GM18517 (cell line): ENCODE measurements at regions not wholly inside any gene's neighbourhood (a gene's known extent, or its start where the extent isn't known, plus 50 kb on each side); places are given as distances from the start of the nearest gene placed in this dataset.
"Not testable (repeated sequence)": the region's sequence is repeated elsewhere in the genome, so short reads cannot be mapped to it uniquely, and the experiment has no call there.

Source experiments
- ATAC-seq: cut with Tn5 transposase; IDR thresholded peaks from one replicate; pipeline ENCODE4 v1.9.1; 2021; ENCODE audit warnings: mild to moderate bottlenecking, moderate library complexity; ENCODE audit not compliant: unreplicated experiment

DNA sequence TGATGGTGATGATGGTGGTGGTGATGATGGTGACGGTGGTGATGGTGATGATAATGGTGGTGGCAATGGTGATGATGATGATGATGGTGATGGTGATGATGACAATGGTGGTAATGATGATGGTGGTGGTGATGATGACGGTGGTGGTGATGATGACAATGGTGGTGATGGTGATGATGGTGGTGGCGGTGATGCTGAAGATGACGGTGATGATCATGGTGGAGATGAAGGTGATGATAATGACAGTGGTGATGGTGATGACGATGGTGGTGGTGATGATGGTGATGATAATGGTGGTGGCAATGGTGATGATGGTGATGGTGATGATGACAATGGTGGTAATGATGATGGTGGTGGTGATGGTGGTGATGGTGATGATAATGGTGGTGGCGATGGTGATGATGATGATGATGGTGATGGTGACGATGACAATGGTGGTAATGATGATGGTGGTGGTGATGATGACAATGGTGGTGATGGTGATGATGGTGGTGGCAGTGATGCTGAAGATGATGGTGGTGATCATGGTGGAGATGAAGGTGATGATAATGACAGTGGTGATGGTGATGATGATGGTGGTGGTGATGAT lies 283.0 kb downstream of the FOXL1 start:
- not testable (repeated sequence) for ATAC-seq

DNA sequence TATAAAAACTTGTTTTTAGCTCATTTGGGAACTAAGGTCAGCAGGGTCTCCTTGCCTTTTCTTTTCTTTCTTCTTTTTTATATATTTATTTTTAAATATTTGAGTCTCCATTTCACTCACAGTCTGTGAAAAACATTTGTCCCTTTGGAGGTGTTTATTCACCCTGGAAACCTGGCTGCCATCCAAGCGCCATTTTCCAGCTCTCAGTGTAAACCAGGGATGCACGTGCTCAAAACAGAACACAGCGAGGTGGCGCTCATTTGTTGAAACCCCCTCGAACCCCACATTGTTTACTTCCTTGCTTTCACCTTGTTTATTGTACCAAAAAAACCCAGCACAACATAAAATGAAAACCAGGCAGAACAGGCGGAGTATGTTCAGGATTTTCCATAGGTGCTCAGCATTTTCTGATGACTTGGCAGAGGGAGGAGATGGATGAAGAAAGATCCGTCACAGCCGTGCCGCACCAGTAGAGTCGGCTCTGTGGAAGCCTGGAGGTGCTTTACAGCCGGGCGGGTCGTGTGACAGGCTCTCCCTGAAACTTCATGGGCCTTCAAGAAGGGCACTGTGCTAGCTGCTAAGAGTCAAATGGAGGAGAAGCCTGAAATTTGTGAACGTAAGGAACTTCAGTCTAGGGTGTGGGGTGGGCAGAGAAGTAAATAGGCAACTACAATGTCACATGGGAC lies 284.4 kb downstream of the FOXL1 start:
- ATAC-seq = no peak

DNA sequence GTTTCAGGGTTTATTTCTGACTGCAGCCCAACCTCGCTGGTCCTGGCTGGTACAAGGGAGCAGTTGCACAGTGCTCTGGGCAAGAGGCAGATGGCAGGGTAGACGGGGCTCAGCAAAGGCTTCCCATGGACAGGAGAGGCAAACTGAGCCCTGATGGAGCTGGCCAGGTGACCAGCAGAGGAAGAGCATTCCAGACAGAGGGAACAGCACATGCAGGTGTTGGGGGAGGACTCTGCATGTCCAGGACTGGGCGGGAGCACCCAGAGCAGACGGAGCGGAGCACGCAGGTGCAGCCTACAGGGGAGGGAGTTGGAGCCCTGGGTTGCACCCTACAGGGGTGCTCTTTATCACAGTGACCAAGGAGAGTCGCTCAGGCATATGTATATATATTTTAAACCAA lies 285.3 kb downstream of the FOXL1 start:
- no peak for ATAC-seq

DNA sequence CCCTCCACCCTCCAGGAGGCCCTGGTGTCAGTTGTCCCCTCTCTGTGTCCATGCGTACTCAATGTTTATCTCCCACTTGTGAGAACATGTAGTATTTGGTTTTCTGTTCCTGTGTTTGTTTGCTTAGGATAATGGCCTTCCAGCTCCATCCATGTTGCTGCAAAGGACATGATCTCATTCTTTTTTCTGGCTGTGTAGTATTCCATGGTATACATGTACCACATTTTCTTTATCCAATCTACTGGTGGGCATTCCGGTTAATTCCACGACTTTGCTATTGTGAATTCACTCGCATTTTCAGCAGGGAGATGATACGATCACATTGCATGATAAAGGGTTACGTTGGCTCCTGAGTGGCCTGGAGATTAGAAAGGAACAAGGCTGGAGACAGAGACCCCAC lies 286.2 kb downstream of the FOXL1 start:
- no peak for ATAC-seq

DNA sequence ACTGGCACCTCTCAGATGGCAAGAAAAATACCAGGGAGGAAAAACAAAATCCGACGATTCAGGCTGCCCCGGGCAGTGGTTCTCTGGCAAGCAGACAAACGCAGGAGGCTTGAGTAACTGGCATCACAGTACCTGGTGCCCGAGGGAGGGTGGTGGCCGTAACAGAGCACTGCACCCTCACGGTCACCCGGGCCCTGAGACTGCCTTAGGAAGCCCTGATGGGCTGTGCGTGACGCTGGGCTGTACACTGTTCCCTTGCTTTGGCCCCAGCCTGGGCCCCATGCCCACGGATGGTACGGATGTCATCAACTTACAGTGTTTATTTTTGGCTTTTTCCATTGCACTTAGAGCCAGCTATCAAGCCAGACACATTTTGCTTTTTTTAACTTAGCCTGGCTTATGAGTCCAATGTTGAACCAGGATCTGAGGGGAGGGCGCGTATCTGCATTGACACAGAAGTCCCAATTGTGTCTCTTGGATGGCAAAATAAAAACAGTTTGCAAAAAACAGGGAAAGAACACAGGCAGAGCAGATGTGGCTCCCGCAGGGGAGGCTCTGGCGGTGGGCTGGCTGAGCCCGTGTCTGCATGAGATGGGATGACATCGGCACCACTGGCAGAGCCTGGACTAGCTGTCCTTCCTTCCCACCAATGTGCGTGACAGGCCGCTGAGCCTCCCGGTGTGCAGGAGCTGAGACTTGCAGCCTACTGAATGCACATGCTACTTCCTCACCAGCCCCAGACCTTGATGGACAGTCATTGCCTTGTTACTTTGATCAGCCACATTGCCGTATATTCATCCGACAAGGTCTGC lies 287.7 kb downstream of the FOXL1 start:
- ATAC-seq = no peak

DNA sequence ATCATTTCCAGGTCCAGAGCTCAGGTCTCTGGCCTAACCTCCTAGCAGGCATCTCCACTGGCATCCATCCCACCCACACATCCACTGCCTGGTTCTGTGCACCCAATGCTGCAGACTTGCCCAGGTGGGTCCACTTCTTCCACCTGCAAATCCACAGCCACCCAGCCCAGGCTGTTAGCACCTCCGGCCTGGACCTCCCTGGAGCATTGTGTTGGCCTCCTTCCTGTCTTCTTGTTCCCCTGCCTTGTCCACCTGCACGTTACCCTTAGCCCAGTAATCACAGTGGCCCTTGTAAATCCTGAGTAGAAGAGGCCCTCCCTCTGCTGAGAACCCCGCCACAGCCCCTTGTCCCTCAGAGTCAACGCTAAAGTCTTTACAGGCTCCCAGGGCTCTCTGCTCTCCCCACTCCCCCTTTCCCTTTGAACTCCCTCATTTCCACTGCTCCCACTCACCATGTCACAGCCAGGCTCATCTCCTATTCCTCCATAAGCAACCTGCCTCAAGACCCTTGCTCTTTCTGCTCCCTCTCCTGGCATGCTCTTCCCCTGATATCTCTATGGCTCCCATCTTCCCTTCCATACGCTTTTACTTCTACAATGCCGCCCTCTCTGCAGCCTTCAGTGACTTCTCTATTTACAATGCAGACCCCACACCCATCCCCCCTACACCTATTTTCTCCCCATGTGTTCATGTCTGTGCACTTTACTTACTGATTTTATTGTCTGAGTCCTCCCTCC lies 288.8 kb downstream of the FOXL1 start:
- no peak for ATAC-seq

DNA sequence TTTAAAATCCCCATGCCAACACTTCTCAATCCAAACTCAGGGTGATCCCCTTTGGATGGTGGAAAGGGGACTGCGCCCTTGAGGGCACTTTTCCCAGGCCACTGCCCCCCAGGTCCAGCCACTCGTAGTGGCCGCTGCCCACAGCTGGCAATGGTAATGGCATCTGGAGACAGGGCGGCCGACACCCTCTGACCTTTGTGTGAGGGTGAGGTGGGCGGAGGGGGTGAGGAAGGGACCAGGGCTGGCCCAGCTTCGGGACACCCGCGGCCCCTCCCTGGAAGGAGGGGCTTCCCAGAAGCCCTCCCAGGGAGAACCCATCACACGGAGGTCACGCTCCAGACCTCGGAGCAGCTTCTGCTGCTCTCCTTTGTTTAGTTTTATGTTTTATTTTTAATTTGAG lies 289.7 kb downstream of the FOXL1 start:
- no peak for ATAC-seq

DNA sequence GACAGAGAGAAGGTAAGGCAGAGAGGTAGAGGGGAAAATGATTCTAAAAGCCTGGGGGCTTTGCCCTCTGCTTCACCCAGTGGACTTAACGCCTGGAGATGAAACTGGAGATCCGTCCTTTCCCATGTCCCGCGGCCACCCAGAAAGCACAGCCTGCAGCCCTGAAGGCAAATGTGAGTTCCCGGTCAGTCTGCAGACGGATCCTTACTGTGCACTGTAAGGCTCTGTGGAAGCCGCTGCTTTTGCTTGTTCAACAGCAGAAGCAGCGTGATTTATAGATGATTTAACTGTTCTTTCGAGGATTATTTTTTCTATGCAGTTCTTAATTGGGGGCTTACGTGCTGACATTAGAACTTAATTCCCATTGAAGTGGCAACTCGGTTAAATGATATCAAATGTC lies 290.4 kb downstream of the FOXL1 start:
- ATAC-seq = no peak

DNA sequence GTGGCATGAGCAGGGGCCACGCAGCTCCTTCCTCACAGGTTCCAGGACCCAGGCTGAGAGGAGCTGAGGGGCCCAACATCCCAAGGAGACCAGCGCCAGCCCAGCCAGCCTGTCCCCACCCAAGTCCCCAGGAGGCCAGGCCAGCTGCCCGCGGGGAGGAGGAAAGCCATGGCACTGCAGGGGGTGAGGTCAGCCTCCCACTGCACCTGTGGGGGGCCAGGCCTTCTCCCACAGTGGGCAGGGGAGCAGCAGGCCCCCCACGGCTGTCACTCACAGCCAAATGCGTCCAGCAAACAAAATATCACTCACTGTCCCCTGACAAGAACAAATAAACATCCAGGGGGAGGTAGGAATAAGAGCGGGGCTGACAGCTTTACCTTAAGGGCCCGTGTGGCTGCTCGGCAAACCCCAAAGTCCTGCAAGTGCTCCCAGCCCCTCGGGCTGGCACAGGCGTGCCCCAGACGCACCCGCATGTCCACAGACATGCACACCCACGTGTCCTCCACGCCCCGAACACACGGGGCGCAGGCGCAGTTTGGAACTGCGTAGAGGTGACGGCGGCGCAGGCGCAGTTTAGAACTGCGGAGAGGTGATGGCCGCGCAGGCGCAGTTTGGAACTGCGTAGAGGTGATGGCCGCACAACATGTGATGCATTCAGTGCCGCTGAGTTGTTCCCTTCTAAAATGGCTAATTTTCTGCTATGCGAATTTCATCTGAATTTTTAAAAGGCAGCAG lies 291.1 kb downstream of the FOXL1 start:
- ATAC-seq = no peak

DNA sequence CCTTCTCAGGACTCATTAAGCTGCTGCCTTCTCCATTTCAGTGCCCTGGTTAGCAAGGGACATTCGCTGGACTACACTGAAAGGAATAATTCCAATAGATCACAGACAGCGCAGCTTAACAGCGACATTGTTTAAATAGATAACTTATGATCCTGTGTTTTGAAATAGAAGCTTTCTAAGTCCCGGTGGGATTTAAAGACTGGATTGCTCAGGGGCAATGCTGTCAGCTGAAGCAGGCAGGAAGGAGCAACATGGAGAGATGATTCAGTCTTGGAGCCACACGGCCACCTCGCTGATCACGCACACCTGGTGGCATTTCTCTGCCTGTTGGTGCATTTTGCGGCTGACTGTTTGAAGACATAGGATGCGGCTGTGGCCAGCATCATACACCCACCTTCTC lies 292.0 kb downstream of the FOXL1 start:
- no peak for ATAC-seq

DNA sequence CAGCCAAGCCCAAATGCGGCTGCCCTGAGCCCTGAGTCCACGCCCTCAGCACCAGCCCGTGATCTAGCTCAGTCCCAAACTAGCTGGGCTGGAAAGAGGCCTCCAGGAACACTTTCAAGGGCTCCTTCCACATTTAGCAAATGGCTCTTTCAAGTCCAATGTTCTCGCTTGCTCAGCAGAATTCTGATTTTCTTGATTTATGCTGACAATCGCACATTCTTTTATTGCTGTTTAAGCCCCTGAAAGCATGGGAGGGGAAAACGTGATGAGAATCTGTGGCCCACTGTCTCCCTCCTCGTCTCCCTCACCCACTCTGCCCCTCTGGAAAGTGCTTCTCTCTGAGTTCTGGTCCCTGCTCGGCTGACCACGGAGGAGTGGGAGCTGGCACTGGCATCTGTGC lies 293.8 kb downstream of the FOXL1 start:
- ATAC-seq = no peak

DNA sequence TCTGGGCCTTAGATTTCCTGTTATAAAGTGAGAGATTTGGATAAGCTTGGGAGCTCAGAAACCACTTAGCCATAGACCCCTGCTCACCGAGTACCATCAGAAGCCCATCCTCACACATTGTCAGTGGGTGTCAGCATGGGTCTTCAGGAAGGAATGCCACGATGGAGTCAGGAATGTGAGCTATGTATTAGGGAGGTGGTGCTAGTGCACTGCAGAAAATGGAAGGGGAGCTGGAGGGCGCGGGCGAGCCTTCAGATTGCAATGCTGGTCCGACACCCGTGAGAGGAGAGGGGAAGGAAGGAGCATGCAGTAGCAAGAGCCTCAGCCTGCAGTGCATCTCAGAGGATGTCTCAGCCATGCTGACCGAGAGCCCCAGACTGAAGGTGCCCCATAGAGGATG lies 294.5 kb downstream of the FOXL1 start:
- ATAC-seq = no peak

DNA sequence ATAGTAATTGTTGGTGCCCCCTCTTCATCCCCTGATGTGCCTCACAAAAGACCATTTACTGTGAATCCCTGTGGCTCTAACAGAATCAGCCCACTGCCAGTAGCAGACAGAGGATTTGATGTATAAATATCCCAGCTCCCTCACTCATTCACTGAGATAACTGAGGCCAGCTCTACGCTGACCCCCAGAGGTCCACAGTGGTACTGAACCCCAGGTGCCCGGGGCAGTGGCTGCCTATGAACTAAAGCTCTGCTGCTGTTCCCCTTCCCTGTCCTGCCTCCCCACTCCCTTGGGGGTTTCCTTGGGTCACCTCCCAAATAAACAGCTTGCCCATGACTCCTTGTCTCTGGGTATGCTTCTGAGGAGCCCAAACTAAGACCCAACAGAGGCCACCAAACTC lies 295.8 kb downstream of the FOXL1 start:
- no peak for ATAC-seq

DNA sequence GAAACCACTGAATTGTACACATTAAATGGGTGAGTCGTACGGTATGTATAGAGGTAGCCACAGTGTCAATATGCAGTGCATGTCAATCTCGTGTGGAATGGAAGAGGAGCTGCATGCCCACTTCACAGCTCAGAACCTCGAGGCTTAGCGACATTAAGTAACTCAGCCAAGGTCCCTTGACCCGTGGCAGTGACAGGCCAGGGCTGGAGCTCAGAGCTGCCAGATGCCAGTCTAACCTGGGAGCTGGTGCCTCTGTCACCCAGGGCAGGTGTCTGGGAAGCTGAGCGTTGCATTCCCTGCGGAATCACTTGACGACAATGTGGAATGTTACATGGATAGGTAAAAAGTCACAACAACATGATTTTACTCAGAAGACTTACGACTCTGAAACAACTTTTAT lies 298.1 kb downstream of the FOXL1 start:
- no peak for ATAC-seq

DNA sequence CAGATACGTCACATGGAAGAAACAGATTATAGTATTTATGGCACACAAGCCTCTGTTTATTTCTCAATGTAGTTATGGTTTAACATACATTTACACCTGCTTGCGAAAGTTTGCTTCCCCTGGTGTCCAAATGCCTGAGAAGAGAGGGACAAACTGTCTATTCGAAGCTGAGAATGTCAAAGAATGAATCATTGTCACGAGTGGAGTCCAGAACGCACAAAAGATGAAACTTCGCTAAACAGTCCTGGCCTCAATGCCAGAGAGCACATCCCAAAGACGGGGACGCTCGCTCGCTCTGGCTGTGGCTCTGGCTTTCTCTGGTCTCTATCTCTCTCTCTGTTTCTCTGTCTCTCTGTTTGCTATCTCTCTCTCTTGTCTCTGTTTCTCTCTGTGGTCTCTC lies 298.8 kb downstream of the FOXL1 start:
- ATAC-seq = no peak

DNA sequence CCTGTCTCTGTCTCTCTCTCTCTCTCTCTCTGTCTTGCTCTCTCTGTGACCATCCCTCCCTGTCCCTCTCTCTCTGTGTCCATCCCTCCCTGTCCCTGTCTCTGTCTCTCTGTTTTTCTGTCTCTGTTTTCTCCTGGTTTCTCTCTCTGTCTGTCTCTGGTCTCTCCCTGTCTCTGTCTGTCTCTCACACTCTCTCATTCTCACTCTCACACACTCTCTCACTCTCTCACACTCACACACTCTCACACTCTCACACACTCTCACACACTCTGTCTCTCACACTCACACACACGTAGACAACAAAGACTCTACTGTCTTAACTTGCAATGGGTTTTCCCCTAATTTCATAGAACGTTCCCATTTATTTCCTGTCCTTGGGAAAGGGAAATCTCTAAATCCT lies 299.5 kb downstream of the FOXL1 start:
- ATAC-seq = no peak

DNA sequence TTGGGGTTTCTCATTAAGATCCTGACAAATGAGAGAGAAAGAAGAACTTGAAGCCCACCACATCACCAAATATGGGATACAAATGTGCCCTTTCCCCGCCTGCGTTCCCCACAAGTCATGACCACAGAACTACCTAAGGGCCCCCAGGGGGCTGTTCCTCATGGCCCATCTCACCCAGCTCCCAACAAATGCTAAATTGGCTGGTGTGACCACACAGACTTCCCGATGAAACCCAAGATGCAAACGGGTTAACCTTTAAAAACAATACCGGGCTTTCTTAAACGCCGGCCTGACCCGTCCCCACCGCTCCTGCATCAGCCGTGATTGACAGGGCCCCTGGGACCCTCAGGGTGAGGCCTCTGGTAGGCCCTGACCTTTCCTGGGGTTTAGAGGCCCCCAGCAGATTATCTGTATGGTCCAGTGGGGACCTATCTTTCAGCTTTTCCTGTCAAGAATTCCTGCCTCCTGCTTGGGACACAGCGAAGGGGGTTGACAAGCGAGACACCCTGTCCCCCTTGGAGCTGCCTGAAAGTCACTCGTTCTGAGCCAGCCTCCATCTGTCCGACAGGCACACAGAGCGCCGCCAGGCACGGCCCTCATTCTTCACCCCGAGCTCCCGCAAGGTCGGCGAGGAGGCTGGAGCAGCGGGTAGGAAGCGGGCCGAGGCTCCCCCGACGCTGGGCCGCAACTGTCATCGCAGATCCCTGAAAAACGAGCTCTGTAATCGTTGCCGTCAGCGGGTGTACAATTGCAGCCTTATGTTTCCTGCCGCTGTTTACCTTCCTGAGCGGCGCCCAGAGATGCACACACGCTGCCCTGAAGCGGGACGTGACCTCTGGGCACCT lies 300.1 kb downstream of the FOXL1 start:
- ATAC-seq = no peak

DNA sequence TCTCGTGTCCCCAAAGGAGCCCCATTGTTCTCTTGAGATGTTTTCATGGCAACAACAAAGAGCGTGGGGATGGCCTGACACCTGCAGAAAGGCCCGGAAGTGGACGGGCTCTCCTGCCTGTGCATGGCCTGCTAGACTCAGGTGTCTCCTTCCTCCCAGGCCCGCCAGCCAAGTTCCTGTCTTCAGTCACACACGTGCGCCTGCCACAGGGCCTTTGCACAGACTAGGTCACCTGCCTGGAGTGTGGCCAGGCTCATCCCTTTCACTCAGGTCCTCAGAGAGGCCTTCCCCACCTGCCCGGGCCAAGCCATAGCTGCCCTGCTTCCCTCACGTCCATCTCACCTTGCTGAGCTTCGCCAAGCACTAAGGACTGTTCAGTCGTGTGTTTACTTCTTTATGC lies 300.9 kb downstream of the FOXL1 start:
- ATAC-seq = no peak

DNA sequence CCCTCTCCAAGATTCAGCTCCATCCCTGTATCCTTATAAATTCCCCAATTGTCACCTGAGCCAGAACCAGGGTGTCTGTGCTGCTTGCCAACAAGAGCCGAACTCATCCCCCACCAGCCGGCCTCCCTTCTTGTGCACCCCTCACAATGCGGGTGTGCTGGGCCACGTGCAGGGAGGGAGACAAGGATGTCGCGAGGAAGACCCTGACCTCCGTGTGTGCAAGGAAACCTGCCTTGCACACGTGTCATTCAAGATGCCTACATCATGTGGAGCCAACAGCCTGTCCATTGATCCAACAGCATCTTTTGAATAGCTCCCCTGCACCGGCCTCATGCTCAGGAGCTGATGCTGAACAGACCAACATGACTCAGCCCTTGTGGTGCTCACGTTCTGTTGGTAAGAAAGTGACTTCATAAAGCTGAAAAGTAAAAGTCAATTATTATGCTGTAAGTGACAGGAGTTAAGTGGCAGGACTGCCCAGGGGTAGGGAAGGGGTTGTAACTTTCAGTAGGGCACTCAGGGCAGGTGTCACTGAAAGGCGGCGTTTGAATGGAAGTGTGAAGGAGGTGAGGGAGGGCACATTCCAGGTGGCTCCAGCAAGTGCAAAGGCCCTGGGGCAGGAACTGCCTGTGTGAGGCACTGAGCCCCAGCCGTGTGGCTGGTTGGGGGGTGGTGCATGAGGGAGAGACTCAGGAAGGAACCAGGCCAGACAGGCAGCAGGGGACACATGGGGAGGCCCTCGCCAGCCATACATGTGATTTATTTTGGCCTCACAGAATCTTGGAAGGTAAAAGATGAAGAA lies 302.2 kb downstream of the FOXL1 start:
- ATAC-seq = no peak
